GM19372 (cell line): ENCODE measurements at regions not wholly inside any gene's neighbourhood (a gene's known extent, or its start where the extent isn't known, plus 50 kb on each side); places are given as distances from the start of the nearest gene placed in this dataset.

Source experiments
- ATAC-seq: cut with Tn5 transposase; IDR thresholded peaks from one replicate; pipeline ENCODE4 v1.9.1; 2021; ENCODE audit warnings: mild to moderate bottlenecking, low read depth, moderate library complexity; ENCODE audit not compliant: unreplicated experiment

DNA sequence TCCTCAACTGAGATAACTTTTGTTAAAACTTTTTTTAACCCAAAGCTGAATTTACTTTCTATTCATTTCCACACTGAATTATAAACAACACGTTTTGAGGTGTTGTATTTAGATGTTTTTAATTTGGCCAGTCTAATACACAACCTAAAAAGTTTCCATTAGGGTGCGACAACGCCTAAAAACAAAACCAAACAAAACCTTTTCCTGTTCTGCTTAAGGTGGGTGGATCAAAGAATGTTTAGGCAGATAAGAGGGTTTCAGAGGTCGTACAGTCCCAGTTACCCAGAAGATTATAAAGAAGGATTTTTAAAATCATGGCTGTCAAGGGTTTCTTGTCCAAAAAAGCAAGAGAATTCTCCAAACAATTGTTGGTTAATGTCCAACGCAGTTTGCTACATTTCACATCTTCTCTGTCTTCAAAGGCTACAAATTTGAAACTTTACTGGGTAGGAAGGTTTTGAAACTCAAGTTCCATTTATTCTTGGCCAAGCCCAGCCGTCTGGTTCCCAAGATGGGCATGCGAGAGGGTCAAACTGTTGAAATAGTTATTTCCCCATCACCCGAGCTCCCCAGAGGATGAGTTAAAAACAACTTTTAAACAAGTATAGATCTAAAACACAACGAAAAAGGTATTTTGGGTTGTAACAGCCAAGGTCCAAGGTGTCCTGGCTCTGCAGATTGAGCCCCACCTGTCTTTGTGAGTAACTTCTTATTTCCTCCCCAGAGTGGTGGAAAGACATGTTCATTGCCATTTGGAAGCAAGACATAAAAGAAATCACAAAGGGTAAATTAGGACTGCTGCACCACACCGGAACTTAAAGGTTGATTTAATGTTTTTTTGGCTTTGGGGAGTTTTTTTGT, 122.8 kb upstream of the MAP3K1 start:
- no peak for ATAC-seq

DNA sequence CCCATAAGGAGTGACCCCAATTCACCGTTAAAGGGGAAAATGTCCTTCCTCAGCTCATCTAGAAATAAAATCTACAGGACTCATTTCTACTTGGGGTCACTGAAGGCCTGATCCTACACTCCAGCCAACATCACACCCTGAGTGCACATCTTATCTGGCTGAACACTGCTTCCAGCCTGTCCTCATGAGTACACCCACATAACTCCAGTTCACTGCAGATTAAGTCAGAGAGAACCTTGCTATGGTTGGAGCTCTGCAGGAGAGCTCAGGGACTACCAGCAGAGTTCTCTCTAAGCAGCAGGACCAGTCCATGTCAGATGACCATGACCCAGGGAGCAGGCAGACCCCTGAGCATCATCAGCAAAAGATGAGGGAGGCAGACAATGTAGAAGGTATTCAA, 126.9 kb upstream of the MAP3K1 start:
- no peak for ATAC-seq

DNA sequence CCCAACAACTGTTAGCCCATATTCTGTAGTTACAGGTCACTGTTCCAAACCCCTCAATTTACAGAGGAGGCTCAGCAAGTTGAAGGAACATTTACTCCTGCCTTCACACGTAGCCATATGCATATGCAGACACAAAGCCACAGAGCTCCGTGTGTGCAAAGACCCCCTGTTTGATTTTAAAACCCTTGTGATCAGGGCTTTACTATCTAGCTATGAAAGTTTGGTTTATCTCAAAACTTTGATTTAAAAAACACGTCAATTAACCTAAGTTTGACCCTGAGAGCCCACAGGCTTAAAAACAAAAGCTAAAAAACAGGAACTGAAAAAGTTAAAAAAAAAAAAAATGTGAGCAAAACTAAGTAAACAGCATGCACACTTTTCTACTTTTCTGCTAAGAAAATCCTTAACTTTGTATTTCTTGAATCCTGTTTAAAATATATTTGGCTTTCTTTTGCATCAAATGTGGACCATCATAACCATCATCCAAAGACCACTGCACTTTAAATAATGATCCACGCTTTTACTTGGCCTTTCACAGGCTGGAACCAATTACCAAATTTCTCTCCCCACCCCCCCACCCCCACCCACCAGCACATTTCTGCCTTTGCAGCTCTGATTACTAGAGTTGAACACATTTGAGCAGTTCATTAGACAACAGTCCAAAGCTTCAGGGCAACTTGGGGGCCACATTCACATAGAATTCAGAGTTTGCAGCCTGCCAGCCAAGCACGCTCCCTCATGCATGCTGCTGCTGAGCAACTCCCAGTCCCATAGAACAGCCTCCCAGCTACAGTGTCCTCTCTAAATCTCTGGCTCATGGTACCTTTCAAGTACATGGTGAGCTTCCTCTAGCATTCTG, 128.8 kb upstream of the MAP3K1 start:
- peak; percentile 53 for ATAC-seq

DNA sequence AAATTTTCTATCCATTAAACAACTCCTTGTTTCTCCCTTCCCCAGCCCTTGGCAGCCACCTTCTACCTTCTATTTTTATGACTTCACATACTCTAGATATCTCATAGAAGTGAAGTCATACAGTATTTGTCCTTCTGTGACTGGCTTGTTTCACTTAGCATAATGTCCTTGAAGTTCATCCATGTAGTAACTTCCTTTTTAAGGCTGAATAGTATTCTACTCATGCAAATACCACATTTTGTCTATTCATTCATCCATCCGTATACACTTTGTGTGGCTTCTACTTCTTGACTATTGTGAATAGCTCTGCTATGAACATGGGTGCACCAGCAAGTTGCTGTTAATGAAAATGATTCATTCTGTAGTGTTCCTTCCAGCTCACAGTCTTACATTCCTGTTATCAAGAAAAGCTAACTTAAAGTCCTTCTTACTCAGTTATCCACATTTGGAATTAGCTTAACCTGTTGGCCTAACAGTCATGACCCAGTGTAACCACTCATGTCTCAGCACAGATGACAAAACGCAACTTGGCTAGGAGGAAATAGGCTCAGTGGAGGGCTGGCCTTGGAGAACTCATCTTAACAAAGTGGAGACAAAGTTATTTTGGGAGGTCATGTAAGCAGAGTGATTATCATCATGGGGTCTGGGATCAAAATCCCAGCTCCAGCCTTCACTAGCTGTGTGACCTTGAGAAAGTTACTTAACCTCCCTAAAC, 129.7 kb upstream of the MAP3K1 start:
- no peak for ATAC-seq

DNA sequence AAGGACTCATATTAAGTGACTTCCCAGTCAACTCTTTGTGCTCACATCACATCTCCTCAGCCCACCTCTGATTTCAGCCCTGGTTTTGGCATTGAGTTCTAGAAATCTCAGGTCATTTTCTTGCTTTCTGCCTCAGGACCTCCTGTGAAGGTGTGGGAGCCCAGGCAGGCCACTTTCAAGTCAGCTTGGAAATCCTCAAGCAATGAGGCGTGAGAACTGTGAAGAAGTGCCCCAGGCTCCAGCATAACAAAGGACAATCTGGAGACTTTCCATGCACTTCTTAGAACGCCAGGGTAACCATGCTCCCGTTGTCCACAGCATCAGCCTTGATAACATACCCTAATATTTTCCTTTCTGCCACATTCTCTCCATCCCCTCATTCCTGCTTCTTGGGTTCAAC, 131.2 kb upstream of the MAP3K1 start:
- ATAC-seq, result no peak

DNA sequence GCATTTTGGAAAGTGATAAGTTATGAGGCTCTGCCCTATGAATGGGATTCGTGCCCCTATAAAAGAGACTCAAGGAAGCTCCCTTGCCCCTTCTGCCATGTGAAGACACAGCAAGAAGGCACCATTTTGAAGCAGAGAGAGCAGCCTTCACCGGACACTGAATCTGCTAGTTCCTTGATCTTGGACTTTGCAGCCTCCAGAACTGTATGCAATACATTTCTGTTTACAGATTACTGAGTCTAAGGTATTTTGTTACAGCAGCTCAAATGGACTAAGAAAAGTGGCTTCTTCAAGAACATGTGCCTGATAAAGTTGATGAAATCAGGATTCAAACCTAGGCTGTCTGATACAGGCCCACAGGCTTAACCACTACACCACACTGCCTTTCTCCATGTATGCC, 131.6 kb upstream of the MAP3K1 start:
- ATAC-seq, result no peak

DNA sequence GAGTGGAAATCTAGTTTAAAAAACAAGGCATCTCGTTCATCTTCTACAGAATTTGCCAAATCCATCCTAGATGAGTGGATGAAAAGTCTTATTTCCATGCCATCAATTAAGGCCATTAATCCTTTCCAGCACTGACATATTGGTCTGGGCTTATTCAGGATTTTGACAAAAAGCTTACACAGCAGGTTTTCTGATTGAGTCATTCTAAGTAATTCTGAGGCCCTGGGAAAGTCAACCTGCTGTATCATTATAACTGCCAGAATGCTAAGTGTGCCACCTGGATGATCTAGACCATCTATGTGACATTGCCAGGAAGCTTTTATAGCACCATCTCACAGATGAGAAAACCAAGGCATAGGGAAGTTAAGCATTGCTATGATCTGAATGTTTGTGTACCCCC, 132.1 kb upstream of the MAP3K1 start:
- no peak for ATAC-seq

DNA sequence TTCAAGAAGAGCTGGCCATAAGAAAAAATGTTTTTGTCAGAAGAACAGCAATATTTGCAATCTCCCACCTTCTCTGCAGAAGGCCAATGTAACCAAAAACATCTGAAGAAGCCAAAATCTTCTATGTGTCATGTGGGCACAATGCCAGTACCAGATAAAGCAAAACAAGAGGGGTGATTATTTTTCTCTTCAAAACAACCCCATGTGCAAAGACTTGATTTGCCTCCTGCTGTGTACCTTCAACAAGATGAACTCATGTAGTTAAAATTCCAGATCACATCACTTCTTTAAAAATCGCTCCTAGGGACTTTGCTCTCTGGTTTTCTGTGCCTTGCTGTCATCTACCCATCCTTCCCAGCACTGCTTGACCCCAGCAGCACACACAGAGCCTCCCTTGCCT, 134.0 kb upstream of the MAP3K1 start:
- ATAC-seq, result no peak

DNA sequence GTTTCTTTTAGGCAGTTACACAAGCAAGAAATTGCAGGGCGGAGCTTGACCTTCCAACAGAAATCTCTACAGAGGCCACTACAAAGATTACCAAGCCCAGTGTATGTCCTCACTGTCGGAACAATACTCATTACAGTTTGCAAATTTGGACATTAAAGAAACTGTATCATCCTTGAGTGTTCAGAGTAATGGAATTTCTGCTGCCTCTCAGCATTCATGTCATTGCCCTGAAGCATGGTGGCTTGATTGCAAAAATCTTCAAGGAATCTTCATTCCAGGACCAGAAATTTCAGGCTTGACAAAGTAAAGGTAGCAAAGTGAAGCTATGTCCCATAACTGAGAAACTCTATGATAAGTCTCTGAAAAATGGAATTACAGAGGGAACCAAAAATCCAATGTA, 134.6 kb upstream of the MAP3K1 start:
- no peak for ATAC-seq

DNA sequence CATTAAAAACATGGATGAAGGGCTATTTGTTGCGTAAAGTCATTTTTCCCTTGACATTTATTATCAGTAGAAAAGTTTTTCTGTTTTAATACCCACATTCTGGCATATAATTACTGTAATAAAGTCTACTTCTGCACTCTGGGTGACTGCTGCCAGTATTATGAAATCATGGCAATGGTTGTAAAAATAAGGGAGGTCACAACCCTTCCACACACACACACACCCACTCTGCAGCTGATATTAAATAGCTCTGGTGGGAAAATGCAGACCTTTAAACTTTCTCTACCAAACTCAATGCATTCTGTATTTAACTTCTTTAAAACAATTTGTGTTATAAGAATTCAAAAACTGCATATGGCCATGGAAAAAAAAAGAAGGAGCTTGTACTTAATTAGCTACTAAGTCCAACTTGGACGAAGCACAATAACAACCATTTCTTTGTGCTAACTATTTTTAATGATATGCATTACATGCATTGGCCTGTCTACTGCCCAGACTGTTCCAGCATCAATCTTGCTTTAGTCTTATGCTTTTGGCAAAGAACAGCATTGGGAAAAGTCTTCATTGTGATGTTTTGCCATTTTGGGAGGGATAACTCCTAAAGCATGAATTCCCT, 137.6 kb upstream of the MAP3K1 start:
- ATAC-seq, result no peak

DNA sequence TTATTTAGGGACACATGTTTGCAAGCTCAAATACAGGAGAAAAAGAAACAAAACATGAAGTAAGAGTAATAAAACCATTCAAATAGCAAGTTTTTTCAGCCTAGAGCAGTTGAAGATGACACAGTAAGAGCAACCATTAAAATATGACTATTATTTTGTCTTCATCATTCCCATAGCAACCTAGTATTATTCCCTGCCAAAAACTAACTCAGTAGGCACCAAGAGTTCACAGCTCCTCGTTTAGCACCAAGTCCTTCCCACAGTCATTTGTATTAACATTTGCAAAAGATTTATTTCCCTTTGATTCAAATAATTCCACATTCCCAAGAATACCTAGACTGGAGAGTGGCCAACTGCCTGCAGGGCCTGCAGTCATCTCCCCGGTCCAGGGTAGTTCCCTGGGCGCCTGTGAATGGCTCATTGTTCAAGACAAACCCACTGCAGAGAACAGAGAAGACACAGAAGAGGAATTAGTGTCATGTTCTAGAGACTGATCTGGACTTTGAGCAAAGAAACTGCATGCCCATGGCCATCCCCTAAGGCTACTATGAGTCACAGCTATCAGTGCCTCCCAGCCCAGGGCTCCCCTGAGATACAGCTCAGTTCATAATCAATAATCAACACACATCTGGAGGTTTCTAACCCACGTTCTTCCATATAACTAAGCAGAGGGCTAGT, 139.1 kb upstream of the MAP3K1 start:
- no peak for ATAC-seq

DNA sequence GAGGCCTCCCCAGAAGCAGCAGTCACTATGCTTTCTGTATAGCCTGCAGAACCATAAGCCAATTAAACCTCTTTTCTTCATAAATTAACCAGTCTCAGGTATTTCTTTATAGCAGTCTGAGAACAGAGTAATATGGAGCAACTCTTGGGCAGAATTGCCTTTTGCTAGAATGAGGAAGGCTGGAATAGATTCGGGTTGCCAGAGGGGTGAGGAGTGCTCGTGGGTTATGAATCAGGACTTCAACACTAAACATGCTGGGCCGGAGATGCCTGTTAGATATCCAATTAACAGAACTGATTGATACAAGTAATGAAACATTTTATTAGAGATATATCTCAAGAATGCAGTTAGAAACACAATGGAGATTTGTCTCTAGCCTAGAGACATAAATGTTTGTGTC, 140.9 kb upstream of the MAP3K1 start:
- ATAC-seq, result no peak

DNA sequence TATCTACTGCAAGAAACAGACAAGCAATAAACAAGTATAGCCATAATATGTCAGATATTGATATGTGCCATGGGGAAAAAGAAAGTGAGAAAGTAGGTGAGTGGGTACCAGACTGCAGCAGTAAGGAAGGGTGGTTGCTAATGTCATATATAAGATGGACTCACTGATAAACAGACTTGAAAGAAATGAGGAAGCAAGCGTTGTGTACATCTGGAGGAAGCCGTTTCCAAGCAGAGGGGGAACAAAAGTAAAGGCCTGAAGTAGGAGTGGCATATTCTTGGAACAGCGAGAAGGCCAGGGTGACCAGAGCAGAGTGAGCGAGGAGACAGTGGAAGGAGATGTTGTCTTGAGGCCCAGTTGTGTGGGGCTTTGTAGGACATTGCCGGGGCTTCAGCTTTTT, 142.2 kb upstream of the MAP3K1 start:
- no peak for ATAC-seq

DNA sequence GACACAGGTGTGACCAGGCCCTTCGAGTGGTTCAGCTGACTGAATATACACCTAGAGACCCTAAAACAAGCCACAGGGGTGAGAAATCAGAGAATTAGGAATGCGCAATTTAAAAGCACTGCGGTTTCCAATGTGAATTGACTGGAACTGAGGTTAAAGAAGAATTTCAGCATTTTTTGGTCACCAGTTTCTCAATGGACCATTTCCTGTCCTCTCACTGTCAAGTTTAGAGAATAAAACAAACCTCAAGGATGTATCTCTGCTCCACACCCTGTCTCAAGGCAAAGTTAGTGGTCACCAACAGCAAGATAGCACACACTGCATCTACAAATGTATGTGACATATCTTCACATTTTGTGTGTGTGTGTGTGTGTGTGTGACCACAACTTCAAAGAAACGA, 143.8 kb upstream of the MAP3K1 start:
- ATAC-seq, result no peak

DNA sequence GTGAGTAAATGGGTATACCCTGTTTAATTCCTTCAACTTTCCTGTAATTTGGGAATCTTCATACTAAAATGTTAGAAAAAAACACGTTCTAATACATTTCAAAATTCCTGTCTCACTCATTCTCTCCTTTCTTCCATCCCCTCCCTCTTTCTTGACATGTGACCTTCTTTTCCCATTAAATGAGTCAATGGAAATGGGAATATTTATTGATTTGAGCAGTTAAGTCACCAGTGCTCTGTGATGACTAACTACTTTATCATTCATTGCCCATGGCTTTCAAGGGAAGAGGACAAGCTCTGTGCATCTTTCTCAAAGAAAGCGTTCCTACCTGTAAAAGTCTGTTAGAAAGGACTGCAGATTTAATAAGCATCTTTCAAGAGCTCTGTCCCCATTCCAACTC, 144.4 kb upstream of the MAP3K1 start:
- ATAC-seq, result no peak

DNA sequence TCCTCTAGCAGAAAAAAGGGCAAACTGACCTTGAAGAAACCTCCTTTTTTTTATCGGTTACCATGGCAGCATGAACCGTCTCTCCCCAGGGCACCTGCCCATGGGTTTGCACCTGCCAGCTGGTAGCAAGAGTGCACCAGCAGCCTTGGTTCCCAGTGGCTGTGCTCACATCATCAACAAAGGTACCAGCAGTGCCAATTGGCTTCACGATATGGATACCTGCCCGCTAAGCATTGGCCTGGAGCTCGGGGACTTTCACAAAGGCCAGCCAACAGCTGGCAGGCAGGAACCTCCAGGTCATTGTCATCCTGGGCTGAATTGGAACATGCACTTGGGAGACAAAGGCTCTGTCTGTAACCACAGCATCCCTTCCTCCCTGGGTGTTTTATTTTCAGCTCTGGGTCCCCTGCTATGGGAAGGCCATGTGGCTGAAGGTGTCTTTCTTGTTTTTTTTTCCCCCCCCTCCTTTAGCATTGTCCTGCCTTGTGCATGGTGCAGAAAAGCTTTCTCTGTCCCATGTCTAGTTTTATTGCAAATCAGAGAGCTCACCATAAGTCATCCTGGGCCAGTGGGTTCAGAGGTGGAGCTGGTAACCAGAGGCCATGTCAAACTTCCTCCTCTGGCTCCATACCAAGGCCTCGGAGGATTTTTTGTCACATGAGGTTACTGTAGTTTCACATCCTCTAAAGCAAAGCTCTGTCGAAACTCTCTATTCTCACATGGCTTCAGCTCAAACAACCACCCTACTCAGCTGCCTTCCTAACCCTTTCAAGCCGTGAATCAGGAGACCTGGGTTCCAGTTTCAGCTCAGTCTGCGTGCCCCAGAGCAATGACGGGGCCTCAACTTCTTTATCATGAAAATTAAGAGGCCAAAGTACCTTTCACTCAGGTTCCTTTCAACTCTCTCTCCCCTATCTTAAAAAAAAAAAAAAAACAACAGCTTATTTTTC, 145.5 kb upstream of the MAP3K1 start:
- peak; percentile 99 for ATAC-seq

DNA sequence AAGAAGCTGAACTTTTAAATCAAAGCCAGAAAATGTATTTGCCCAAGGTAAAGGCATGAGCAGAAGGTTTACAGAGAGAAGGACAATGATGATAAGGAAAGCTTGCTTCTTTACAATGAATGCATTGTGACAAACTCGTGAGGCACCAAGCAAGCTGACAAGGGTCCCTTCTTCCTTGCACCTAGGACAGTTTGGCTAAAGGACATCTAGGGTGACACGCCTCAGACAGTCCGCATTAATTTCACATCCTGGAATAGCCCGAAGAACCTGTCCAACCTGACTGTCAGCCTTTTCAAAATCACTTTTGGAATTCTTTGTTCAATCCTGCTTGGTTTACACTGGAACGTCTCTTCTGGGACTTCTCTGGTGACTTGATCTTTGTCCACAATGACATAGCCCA, 146.4 kb upstream of the MAP3K1 start:
- ATAC-seq, result no peak

DNA sequence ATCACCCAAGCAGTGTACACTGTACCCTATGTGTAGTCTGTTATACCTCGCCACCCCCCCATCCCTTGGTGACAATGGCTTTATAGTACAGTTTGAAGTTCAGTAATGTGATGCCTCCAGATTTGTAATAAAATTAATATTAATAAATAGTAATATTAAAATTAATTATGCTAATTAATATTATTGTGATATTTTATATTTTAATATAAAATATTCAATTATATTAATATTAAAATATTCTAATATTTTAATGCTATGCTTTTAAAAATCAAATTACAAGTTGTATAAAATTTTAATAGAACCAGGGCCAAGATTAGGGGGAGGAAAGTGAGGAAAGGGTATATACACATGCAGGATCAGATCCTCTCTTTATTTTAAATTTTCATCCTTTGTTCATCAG, 147.7 kb upstream of the MAP3K1 start:
- ATAC-seq, result no peak

DNA sequence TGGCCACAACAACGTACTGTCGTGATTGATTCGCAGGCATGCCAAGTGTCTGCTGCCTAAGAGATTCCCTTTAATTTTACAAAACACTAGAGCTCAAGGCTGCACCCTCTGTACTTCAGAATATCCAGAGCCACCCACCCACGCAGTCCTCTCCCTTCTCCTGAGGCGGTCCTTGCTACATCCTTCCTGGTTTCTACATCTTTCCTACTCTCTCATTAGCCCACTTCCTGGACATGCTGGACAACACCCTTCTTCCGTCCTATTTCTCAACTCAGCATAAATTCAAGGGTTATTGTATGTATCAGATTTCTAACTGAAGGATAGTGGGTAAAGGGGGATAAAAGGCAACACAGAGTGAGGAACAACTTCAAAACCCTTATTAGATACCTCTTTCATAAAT, 148.4 kb upstream of the MAP3K1 start:
- ATAC-seq, result no peak
